SK-N-SH treated with all-trans-retinoic acid at 6 μM for 48 hours (cell line): ENCODE measurements at regions not wholly inside any gene's neighbourhood (a gene's known extent, or its start where the extent isn't known, plus 50 kb on each side); places are given as distances from the start of the nearest gene placed in this dataset.

Source experiments
- ATAC-seq: fragments of 200-7000 bp; cut with Tn5 transposase; 3 replicates; pipeline ENCODE4 v1.9.1; 2020; ENCODE audit warnings: mild to moderate bottlenecking, moderate library complexity
- ARNTL ChIP-seq: fragments of 450-650 bp; formaldehyde crosslinking; IDR thresholded peaks from 2 replicates; pipeline ENCODE4 v1.5.0; 2020; ENCODE audit warnings: low read depth, mild to moderate bottlenecking, moderate library complexity, borderline replicate concordance
- CSDC2 ChIP-seq: fragments of 250-450 bp; sonication (Bioruptor Pico); IDR thresholded peaks from 2 replicates; pipeline ENCODE4 v1.5.0; 2020; ENCODE audit warnings: mild to moderate bottlenecking, moderate library complexity
- ESRRG ChIP-seq: fragments of 250-450 bp; sonication (Bioruptor Pico); IDR thresholded peaks from 2 replicates; pipeline ENCODE4 v1.6.1; 2021; ENCODE audit warnings: mild to moderate bottlenecking
- GLIS3 ChIP-seq: fragments of 250-450 bp; sonication (Bioruptor Pico); IDR thresholded peaks from 2 replicates; pipeline ENCODE4 v1.5.0; 2020; ENCODE audit warnings: mild to moderate bottlenecking, moderate library complexity
- ISL1 ChIP-seq: fragments of 250-450 bp; sonication (Bioruptor Pico); IDR thresholded peaks from 2 replicates; pipeline ENCODE4 v2.1.2; 2022; ENCODE audit warnings: mild to moderate bottlenecking, moderate library complexity
- OSR1 ChIP-seq: fragments of 250-450 bp; sonication (Bioruptor Pico); IDR thresholded peaks from 2 replicates; pipeline ENCODE4 v1.8.0; 2022; ENCODE audit warnings: moderate library complexity, mild to moderate bottlenecking, inconsistent platforms
- PPARA ChIP-seq: fragments of 250-450 bp; sonication (Bioruptor Pico); IDR thresholded peaks from 2 replicates; pipeline ENCODE4 v1.5.0; 2020; ENCODE audit warnings: mild to moderate bottlenecking, borderline replicate concordance
- RARB ChIP-seq: fragments of 250-450 bp; sonication (Bioruptor Pico); IDR thresholded peaks from 2 replicates; pipeline ENCODE4 v1.8.0; 2021; ENCODE audit warnings: mild to moderate bottlenecking, moderate library complexity
- TCF4 ChIP-seq: fragments of 250-450 bp; sonication (Bioruptor Pico); IDR thresholded peaks from 2 replicates; pipeline ENCODE4 v1.8.0; 2021; ENCODE audit warnings: mild to moderate bottlenecking, moderate library complexity, borderline replicate concordance
- TOX ChIP-seq: fragments of 250-450 bp; sonication (Bioruptor Pico); IDR thresholded peaks from 2 replicates; pipeline ENCODE4 v1.8.0; 2021; ENCODE audit warnings: mild to moderate bottlenecking, moderate library complexity, borderline replicate concordance
- ZC3H10 ChIP-seq: fragments of 250-450 bp; sonication (Bioruptor Pico); IDR thresholded peaks from 2 replicates; pipeline ENCODE4 v1.5.1; 2021; ENCODE audit warnings: mild to moderate bottlenecking, moderate library complexity
- ZFP3 ChIP-seq: fragments of 250-450 bp; sonication (Bioruptor Pico); IDR thresholded peaks from 2 replicates; pipeline ENCODE4 v1.5.0; 2020; ENCODE audit warnings: mild to moderate bottlenecking, moderate library complexity
- ZFP30 ChIP-seq: fragments of 450-650 bp; formaldehyde crosslinking; IDR thresholded peaks from 2 replicates; pipeline ENCODE4 v1.5.0; 2022; ENCODE audit warnings: mild to moderate bottlenecking, moderate library complexity
- ZNF565 ChIP-seq: fragments of 450-650 bp; formaldehyde crosslinking; conservative IDR thresholded peaks from 2 replicates; pipeline ENCODE4 v1.5.0; 2020; ENCODE audit warnings: low read depth, mild to moderate bottlenecking, moderate library complexity
- ZNF70 ChIP-seq: fragments of 450-650 bp; formaldehyde crosslinking; IDR thresholded peaks from 2 replicates; pipeline ENCODE4 v1.5.0; 2020; ENCODE audit warnings: mild to moderate bottlenecking, moderate library complexity
- ZNF8 ChIP-seq: fragments of 450-650 bp; formaldehyde crosslinking; IDR thresholded peaks from 2 replicates; pipeline ENCODE4 v1.5.0; 2020; ENCODE audit warnings: mild to moderate bottlenecking, moderate library complexity
- TF ChIP-seq, protein P1 (sequence below): fragments of 250-450 bp; sonication (Bioruptor Pico); IDR thresholded peaks from 2 replicates; pipeline ENCODE4 v1.8.0; 2020; ENCODE audit warnings: mild to moderate bottlenecking, moderate library complexity, borderline replicate concordance
- TF ChIP-seq, protein P2 (sequence below): fragments of 250-450 bp; sonication (Bioruptor Pico); IDR thresholded peaks from 2 replicates; pipeline ENCODE4 v1.5.0; 2020; ENCODE audit warnings: mild to moderate bottlenecking, moderate library complexity
- TF ChIP-seq, protein P3 (sequence below): fragments of 250-450 bp; sonication (Bioruptor Pico); IDR thresholded peaks from 2 replicates; pipeline ENCODE4 v1.5.1; 2020; ENCODE audit warnings: low read depth, mild to moderate bottlenecking, moderate library complexity
- TF ChIP-seq, protein P4 (sequence below): fragments of 250-450 bp; sonication (Bioruptor Pico); IDR thresholded peaks from 2 replicates; pipeline ENCODE4 v1.8.0; 2021; ENCODE audit warnings: low read depth, mild to moderate bottlenecking, moderate library complexity, borderline replicate concordance
- TF ChIP-seq, protein P5 (sequence below): fragments of 250-450 bp; sonication (Bioruptor Pico); IDR thresholded peaks from 2 replicates; pipeline ENCODE4 v1.5.1; 2021; ENCODE audit warnings: mild to moderate bottlenecking, moderate library complexity

DNA sequence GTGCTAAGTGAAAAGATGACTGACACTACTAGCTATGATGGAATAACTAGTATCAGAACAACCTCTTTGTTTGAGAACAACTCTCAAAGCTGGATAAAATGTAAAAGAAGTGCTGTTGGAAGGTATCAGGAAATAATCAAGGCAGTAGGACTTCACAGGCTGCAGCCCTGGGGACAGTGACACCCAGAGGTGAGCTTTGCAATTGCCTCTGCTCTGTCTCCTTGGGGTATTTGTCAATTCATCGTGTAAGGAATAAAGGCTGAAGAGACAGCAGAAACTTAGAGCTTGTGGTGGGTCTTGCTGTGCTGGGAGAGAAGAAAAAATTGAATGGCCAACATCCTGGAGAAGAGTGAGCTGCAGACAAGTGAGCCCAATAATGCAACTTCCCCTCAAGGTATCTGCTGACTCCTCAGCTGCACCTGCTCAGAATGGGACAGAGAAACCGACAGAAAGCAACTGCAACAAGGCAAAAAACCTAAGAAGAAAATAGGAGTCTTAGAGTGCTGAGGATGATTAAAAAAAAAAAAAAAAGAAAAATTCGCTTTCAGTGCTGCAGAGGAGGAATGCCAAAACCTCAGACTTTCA is 141.1 kb downstream of the RCN1 start:
- ATAC-seq: peak; percentile 87
- TF ChIP-seq ZFP3 (CRISPR knock-in tag): no peak
- no peak for TF ChIP-seq ARNTL (CRISPR knock-in tag)
- TF ChIP-seq, protein P1, sequence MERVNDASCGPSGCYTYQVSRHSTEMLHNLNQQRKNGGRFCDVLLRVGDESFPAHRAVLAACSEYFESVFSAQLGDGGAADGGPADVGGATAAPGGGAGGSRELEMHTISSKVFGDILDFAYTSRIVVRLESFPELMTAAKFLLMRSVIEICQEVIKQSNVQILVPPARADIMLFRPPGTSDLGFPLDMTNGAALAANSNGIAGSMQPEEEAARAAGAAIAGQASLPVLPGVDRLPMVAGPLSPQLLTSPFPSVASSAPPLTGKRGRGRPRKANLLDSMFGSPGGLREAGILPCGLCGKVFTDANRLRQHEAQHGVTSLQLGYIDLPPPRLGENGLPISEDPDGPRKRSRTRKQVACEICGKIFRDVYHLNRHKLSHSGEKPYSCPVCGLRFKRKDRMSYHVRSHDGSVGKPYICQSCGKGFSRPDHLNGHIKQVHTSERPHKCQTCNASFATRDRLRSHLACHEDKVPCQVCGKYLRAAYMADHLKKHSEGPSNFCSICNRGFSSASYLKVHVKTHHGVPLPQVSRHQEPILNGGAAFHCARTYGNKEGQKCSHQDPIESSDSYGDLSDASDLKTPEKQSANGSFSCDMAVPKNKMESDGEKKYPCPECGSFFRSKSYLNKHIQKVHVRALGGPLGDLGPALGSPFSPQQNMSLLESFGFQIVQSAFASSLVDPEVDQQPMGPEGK (CRISPR knock-in tag): no peak
- TF ChIP-seq OSR1: no peak
- TF ChIP-seq ZNF8 (CRISPR knock-in tag): no peak
- TF ChIP-seq ZFP30: no peak
- TF ChIP-seq, protein P2, sequence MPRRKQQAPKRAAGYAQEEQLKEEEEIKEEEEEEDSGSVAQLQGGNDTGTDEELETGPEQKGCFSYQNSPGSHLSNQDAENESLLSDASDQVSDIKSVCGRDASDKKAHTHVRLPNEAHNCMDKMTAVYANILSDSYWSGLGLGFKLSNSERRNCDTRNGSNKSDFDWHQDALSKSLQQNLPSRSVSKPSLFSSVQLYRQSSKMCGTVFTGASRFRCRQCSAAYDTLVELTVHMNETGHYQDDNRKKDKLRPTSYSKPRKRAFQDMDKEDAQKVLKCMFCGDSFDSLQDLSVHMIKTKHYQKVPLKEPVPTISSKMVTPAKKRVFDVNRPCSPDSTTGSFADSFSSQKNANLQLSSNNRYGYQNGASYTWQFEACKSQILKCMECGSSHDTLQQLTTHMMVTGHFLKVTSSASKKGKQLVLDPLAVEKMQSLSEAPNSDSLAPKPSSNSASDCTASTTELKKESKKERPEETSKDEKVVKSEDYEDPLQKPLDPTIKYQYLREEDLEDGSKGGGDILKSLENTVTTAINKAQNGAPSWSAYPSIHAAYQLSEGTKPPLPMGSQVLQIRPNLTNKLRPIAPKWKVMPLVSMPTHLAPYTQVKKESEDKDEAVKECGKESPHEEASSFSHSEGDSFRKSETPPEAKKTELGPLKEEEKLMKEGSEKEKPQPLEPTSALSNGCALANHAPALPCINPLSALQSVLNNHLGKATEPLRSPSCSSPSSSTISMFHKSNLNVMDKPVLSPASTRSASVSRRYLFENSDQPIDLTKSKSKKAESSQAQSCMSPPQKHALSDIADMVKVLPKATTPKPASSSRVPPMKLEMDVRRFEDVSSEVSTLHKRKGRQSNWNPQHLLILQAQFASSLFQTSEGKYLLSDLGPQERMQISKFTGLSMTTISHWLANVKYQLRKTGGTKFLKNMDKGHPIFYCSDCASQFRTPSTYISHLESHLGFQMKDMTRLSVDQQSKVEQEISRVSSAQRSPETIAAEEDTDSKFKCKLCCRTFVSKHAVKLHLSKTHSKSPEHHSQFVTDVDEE (CRISPR knock-in tag): no peak
- TF ChIP-seq, protein P3, sequence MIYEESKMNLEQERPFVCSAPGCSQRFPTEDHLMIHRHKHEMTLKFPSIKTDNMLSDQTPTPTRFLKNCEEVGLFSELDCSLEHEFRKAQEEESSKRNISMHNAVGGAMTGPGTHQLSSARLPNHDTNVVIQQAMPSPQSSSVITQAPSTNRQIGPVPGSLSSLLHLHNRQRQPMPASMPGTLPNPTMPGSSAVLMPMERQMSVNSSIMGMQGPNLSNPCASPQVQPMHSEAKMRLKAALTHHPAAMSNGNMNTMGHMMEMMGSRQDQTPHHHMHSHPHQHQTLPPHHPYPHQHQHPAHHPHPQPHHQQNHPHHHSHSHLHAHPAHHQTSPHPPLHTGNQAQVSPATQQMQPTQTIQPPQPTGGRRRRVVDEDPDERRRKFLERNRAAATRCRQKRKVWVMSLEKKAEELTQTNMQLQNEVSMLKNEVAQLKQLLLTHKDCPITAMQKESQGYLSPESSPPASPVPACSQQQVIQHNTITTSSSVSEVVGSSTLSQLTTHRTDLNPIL: no peak
- TF ChIP-seq PPARA (CRISPR knock-in tag): no peak
- no peak for TF ChIP-seq ZNF565 (CRISPR knock-in tag)
- no peak for TF ChIP-seq ISL1
- TF ChIP-seq TCF4: no peak
- no peak for TF ChIP-seq ZC3H10 (CRISPR knock-in tag)
- TF ChIP-seq, protein P4, sequence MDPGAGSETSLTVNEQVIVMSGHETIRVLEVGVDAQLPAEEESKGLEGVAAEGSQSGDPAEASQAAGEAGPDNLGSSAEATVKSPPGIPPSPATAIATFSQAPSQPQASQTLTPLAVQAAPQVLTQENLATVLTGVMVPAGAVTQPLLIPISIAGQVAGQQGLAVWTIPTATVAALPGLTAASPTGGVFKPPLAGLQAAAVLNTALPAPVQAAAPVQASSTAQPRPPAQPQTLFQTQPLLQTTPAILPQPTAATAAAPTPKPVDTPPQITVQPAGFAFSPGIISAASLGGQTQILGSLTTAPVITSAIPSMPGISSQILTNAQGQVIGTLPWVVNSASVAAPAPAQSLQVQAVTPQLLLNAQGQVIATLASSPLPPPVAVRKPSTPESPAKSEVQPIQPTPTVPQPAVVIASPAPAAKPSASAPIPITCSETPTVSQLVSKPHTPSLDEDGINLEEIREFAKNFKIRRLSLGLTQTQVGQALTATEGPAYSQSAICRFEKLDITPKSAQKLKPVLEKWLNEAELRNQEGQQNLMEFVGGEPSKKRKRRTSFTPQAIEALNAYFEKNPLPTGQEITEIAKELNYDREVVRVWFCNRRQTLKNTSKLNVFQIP (CRISPR knock-in tag): no peak
- TF ChIP-seq, protein P5, sequence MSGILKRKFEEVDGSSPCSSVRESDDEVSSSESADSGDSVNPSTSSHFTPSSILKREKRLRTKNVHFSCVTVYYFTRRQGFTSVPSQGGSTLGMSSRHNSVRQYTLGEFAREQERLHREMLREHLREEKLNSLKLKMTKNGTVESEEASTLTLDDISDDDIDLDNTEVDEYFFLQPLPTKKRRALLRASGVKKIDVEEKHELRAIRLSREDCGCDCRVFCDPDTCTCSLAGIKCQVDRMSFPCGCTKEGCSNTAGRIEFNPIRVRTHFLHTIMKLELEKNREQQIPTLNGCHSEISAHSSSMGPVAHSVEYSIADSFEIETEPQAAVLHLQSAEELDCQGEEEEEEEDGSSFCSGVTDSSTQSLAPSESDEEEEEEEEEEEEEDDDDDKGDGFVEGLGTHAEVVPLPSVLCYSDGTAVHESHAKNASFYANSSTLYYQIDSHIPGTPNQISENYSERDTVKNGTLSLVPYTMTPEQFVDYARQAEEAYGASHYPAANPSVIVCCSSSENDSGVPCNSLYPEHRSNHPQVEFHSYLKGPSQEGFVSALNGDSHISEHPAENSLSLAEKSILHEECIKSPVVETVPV (CRISPR knock-in tag): no peak
- no peak for TF ChIP-seq TOX (CRISPR knock-in tag)

DNA sequence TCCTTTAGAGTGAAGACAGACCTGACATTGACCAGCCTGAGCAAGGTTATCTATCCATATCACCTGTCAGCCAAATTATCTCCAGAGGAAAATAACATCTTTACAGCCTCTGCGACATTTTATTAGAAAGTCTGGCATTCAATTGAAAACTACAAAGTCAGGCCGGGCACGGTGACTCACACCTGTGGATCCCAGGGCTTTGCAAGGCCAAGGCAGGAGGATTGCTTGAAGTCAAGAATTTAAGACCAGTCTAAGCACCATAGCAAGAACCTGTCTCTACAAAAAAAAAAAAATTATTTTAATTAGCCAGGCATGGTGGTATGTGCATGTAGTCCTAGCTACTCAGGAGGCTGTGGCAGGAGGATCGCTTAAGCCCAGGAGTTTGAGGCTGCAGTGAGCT is 141.6 kb downstream of the RCN1 start:
- TF ChIP-seq ESRRG (CRISPR knock-in tag): no peak
- TF ChIP-seq, protein P2 (CRISPR knock-in tag): no peak
- TF ChIP-seq TCF4: no peak
- no peak for TF ChIP-seq ZFP3 (CRISPR knock-in tag)
- TF ChIP-seq GLIS3: no peak
- TF ChIP-seq, all 23 proteins: peak for 0
- no peak for ATAC-seq

DNA sequence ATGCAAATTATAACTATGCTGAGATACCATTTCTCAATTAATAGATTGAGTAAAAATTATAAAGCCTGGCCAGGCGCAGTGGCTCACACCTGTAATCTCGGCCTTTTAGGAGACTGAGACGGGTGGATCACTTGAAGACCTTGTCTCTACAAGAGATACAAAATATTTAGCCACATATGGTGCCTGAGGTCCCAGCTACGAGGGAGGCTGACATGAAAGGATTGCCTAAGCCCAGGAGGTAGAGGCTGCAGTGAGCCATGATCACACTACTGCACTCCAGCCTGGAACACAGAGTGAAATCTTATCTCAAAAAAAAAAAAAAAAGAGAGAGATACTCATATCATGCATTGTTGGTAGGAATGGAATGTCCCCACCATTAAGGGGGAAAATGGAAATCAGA is 142.4 kb downstream of the RCN1 start:
- ATAC-seq: no peak
- TF ChIP-seq, protein P2 (CRISPR knock-in tag): no peak
- TF ChIP-seq RARB (CRISPR knock-in tag): no peak
- TF ChIP-seq ZNF70 (CRISPR knock-in tag): no peak
- no peak for TF ChIP-seq PPARA (CRISPR knock-in tag)
- TF ChIP-seq CSDC2 (CRISPR knock-in tag): no peak
- no peak for TF ChIP-seq ISL1
- TF ChIP-seq, protein P4 (CRISPR knock-in tag): no peak
- TF ChIP-seq TCF4: no peak
- no peak for TF ChIP-seq ZFP30
- TF ChIP-seq ESRRG (CRISPR knock-in tag): no peak
- no peak for TF ChIP-seq ZNF8 (CRISPR knock-in tag)
